ENCODE measurements at regions not wholly inside any gene's neighbourhood (a gene's known extent, or its start where the extent isn't known, plus 50 kb on each side); places are given as distances from the start of the nearest gene placed in this dataset.

- DNase-seq (ENCODE audit: low spot score) = no peak
- H3K9me3 ChIP-seq (ENCODE audit: control insufficient read depth in 4 of 4, low read length in 3 of 4) = no peaks in the 10 kb centered on the region
- H3K36me3 ChIP-seq (ENCODE audit: control insufficient read depth in 4 of 4, insufficient read depth in 3 of 4, low read depth in 1 of 4, low read length in 3 of 4) = no peaks in the 10 kb centered on the region
- no peak overlapping the region for H3K27ac ChIP-seq (ENCODE audit: low read depth in 1 of 2, low read length in 2 of 2)
- TF ChIP-seq, protein P1, sequence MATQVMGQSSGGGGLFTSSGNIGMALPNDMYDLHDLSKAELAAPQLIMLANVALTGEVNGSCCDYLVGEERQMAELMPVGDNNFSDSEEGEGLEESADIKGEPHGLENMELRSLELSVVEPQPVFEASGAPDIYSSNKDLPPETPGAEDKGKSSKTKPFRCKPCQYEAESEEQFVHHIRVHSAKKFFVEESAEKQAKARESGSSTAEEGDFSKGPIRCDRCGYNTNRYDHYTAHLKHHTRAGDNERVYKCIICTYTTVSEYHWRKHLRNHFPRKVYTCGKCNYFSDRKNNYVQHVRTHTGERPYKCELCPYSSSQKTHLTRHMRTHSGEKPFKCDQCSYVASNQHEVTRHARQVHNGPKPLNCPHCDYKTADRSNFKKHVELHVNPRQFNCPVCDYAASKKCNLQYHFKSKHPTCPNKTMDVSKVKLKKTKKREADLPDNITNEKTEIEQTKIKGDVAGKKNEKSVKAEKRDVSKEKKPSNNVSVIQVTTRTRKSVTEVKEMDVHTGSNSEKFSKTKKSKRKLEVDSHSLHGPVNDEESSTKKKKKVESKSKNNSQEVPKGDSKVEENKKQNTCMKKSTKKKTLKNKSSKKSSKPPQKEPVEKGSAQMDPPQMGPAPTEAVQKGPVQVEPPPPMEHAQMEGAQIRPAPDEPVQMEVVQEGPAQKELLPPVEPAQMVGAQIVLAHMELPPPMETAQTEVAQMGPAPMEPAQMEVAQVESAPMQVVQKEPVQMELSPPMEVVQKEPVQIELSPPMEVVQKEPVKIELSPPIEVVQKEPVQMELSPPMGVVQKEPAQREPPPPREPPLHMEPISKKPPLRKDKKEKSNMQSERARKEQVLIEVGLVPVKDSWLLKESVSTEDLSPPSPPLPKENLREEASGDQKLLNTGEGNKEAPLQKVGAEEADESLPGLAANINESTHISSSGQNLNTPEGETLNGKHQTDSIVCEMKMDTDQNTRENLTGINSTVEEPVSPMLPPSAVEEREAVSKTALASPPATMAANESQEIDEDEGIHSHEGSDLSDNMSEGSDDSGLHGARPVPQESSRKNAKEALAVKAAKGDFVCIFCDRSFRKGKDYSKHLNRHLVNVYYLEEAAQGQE (IDR thresholded peaks at IDR 0.05) = no peak
- TF ChIP-seq FOXA2 (IDR thresholded peaks at IDR 0.05) = no peak
- H3K27me3 ChIP-seq (ENCODE audit: control insufficient read depth in 4 of 4, insufficient read depth in 4 of 4, low read length in 3 of 4) = no peaks in the 10 kb centered on the region
- no peaks in the 10 kb centered on the region for H3K4me1 ChIP-seq (ENCODE audit: control insufficient read depth in 4 of 4, insufficient read depth in 4 of 4, low read length in 3 of 4)
- H3K9ac ChIP-seq (ENCODE audit: low read depth in 1 of 2, low read length in 2 of 2) = no peak overlapping the region
- H3K4me3 ChIP-seq (ENCODE audit: low read depth in 1 of 3, low read length in 3 of 3) = no peak overlapping the region
- WGBS = 88% methylated on average over 12 of the region's 12 CpGs
Measured at GRCh38 chr12:27869567-27869966, 89.5 kb upstream of the MANSC4 start.

DNA sequence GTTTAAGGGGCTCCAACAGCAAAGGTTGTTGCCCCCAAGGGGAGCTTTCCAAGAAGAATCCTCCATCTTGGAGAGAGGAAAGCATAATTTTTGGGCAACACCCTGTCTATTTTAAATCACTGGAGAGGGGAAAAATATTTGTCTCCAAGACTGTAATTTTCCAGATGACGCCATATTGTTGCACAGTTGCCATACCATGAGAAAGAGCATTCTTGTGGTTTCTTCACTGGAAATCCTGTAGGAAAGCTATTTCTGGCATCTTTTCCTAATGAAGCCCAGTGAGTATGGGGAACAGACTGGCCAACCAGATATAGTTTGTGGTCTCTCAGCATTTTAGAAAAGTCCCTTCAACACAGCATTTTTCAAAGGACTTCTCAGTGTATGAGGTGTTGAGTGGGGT lies 88.1 kb upstream of the MANSC4 start:
- H3K36me3 ChIP-seq (ENCODE audit: control insufficient read depth in 4 of 4, insufficient read depth in 3 of 4, low read depth in 1 of 4, low read length in 3 of 4) = no peaks in the 10 kb centered on the region
- no peak overlapping the region for H3K4me3 ChIP-seq (ENCODE audit: low read depth in 1 of 3, low read length in 3 of 3)
- H3K4me1 ChIP-seq (ENCODE audit: control insufficient read depth in 4 of 4, insufficient read depth in 4 of 4, low read length in 3 of 4) = no peaks in the 10 kb centered on the region
- 94% methylated on average over 1 of the region's 1 CpG for WGBS
- H3K9ac ChIP-seq (ENCODE audit: low read depth in 1 of 2, low read length in 2 of 2) = no peak overlapping the region
- no peaks in the 10 kb centered on the region for H3K9me3 ChIP-seq (ENCODE audit: control insufficient read depth in 4 of 4, low read length in 3 of 4)
- H3K27me3 ChIP-seq (ENCODE audit: control insufficient read depth in 4 of 4, insufficient read depth in 4 of 4, low read length in 3 of 4) = no peaks in the 10 kb centered on the region
- TF ChIP-seq YY1 (IDR thresholded peaks at IDR 0.05) (no peak), EGR1 (IDR thresholded peaks at IDR 0.05; ENCODE audit: low read depth in 2 of 2) (no peak), GABPA (IDR thresholded peaks at IDR 0.05 in 1 of 2, conservative IDR thresholded peaks at IDR 0.05 in 1 of 2) (no peak), JUND (IDR thresholded peaks at IDR 0.05) (no peak), FOXA2 (IDR thresholded peaks at IDR 0.05) (no peak), RXRA (IDR thresholded peaks at IDR 0.05) (no peak), RAD21 (IDR thresholded peaks at IDR 0.05) (no peak), FOXA1 (IDR thresholded peaks at IDR 0.05) (no peak), CTCF (IDR thresholded peaks at IDR 0.05; ENCODE audit: low read depth, low read length, missing input control) (no peak), TAF1 (conservative IDR thresholded peaks at IDR 0.05) (no peak), HNF4G (IDR thresholded peaks at IDR 0.05) (no peak)
- TF ChIP-seq, protein P2, sequence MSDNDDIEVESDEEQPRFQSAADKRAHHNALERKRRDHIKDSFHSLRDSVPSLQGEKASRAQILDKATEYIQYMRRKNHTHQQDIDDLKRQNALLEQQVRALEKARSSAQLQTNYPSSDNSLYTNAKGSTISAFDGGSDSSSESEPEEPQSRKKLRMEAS (IDR thresholded peaks at IDR 0.05) = no peak
- TF ChIP-seq, protein P1 (IDR thresholded peaks at IDR 0.05) = no peak
- TF ChIP-seq, protein P3, sequence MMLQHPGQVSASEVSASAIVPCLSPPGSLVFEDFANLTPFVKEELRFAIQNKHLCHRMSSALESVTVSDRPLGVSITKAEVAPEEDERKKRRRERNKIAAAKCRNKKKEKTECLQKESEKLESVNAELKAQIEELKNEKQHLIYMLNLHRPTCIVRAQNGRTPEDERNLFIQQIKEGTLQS (IDR thresholded peaks at IDR 0.05) = no peak
- no peak for DNase-seq (ENCODE audit: low spot score)
- no peak overlapping the region for H3K27ac ChIP-seq (ENCODE audit: low read depth in 1 of 2, low read length in 2 of 2)

Measured in liver (tissue), 8 donors.